Mesendoderm (in vitro differentiated cells): ENCODE measurements at regions not wholly inside any gene's neighbourhood (a gene's known extent, or its start where the extent isn't known, plus 50 kb on each side); places are given as distances from the start of the nearest gene placed in this dataset.

ENCODE experiments used
- DNase-seq: peaks from one replicate; pipeline ENCODE4 v3.0.0; 2013
- H2AK5ac ChIP-seq: 2 replicates; pipeline ENCODE4 v1.6.1; 2013; ENCODE audit warnings: low read length, inconsistent platforms
- H2BK120ac ChIP-seq: 2 replicates; pipeline ENCODE4 v1.6.1; 2013; ENCODE audit warnings: low read depth, mild to moderate bottlenecking, low read length, moderate library complexity, mixed read lengths
- H2BK15ac ChIP-seq: replicated peaks from 2 replicates; pipeline ENCODE4 v1.6.1; 2013; ENCODE audit warnings: low read depth, mild to moderate bottlenecking, moderate library complexity
- H2BK5ac ChIP-seq: 2 replicates; pipeline ENCODE4 v1.6.1; 2013; ENCODE audit warnings: low read length, inconsistent platforms
- H3K18ac ChIP-seq: 2 replicates; pipeline ENCODE4 v1.6.1; 2013; ENCODE audit warnings: mild to moderate bottlenecking, low read length, mixed read lengths
- H3K23ac ChIP-seq: one replicate; pipeline ENCODE4 v1.6.1; 2013; ENCODE audit warnings: low read length
- H3K27ac ChIP-seq: 2 replicates; pipeline ENCODE4 v1.5.1; 2013; ENCODE audit warnings: low read depth, mild to moderate bottlenecking, inconsistent platforms, low read length, moderate library complexity
- H3K27me3 ChIP-seq: 2 replicates; pipeline ENCODE4 v1.6.1; 2013; ENCODE audit warnings: low read length, control low read depth, mild to moderate bottlenecking, inconsistent platforms; ENCODE audit not compliant: insufficient read depth, poor library complexity
- H3K36me3 ChIP-seq: 2 replicates; pipeline ENCODE4 v1.6.1; 2013; ENCODE audit warnings: low read length, inconsistent platforms; ENCODE audit not compliant: control insufficient read depth, insufficient read depth
- H3K4ac ChIP-seq: one replicate; pipeline ENCODE4 v1.6.1; 2013; ENCODE audit warnings: low read depth, mild to moderate bottlenecking, low read length, moderate library complexity
- H3K4me1 ChIP-seq: 2 replicates; pipeline ENCODE4 v1.6.1; 2013; ENCODE audit warnings: low read depth, low read length, inconsistent platforms; ENCODE audit not compliant: control insufficient read depth
- H3K4me2 ChIP-seq: 2 replicates; pipeline ENCODE4 v1.6.1; 2013; ENCODE audit warnings: low read length
- H3K4me3 ChIP-seq: 2 replicates; pipeline ENCODE4 v1.5.1; 2013; ENCODE audit warnings: mild to moderate bottlenecking, low read length
- H3K56ac ChIP-seq: one replicate; pipeline ENCODE4 v1.6.1; 2013; ENCODE audit warnings: low read length
- H3K79me1 ChIP-seq: 2 replicates; pipeline ENCODE4 v1.6.1; 2013; ENCODE audit warnings: low read length, inconsistent platforms
- H3K79me2 ChIP-seq: 2 replicates; pipeline ENCODE4 v1.6.1; 2013; ENCODE audit warnings: mild to moderate bottlenecking, low read length; ENCODE audit not compliant: control insufficient read depth, insufficient read depth
- H3K9ac ChIP-seq: 2 replicates; pipeline ENCODE4 v1.6.1; 2013; ENCODE audit warnings: low read length, inconsistent platforms
- H4K5ac ChIP-seq: one replicate; pipeline ENCODE4 v1.6.1; 2013; ENCODE audit warnings: low read length
- H4K8ac ChIP-seq: one replicate; pipeline ENCODE4 v1.6.1; 2013; ENCODE audit warnings: low read depth, mild to moderate bottlenecking, control low read depth, low read length, moderate library complexity
- WGBS: extraction: QIAGEN DNeasy Blood & Tissue Kit; methylation state at CpG from one replicate; pipeline ENCODE4 v1.1.7; 2013; ENCODE audit warnings: low lambda C conversion rate, missing lambda C conversion rate; ENCODE audit not compliant: insufficient coverage; ENCODE audit errors: extremely low coverage; 5-methylcytosine and 5-hydroxymethylcytosine counted together

DNA sequence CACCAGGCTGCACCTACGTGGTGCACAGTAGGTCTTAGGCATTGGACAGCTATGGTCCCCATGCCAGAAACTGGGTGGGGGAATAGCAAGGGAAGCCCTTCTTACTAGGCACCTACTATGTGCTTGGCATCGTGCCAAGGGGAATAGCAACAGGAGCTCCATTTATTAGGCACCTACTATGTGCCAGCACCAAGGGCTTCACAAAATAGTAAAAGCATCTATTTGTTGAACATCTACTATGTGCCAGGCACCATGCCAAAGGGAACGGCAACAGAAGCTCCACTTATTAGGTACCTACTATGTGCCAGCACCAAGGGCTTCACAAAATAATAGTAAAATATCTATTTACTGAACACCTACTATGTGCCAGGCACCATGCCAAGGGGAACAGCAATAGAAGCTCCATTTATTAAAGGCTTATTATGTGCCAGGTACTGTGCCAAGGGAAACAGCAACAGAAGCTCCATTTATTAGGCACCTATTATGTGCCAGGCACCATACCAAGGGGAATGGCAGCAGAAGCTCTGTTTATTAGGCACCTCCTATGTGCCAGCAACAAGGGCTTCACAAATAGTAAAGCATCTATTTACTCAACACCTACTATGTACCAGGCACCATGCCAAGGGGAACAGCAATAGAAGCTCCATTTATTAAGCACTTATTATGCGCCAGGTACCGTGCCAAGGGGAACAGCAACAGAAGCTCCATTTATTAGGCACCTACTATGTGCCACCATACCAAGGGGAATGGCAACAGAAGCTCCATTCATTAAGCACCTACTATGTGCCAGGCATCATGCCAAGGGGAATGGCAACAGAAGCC lies 108.5 kb downstream of the PTPRS start:
- no peak overlapping the region for H2BK5ac ChIP-seq
- H2BK15ac ChIP-seq, result no peak overlapping the region
- H2AK5ac ChIP-seq, result no peak overlapping the region
- no peak overlapping the region for H3K27ac ChIP-seq
- H3K18ac ChIP-seq, result no peak overlapping the region
- H3K4me1 ChIP-seq, result no peaks in the 10 kb centered on the region
- DNase-seq, result no peak
- no peak overlapping the region for H3K4ac ChIP-seq
- WGBS, result no CpG with 5 or more reads among the region's 5 CpGs
- no peak overlapping the region for H3K4me2 ChIP-seq
- no peaks in the 10 kb centered on the region for H3K79me2 ChIP-seq
- no peak overlapping the region for H4K8ac ChIP-seq
- no peaks in the 10 kb centered on the region for H3K36me3 ChIP-seq
- no peak overlapping the region for H3K4me3 ChIP-seq
- no peak overlapping the region for H4K5ac ChIP-seq
- H3K56ac ChIP-seq, result no peak overlapping the region
- H3K9ac ChIP-seq, result no peak overlapping the region
- H3K27me3 ChIP-seq, result no peaks in the 10 kb centered on the region
- H3K79me1 ChIP-seq, result no peaks in the 10 kb centered on the region
- no peak overlapping the region for H3K23ac ChIP-seq
- no peak overlapping the region for H2BK120ac ChIP-seq

DNA sequence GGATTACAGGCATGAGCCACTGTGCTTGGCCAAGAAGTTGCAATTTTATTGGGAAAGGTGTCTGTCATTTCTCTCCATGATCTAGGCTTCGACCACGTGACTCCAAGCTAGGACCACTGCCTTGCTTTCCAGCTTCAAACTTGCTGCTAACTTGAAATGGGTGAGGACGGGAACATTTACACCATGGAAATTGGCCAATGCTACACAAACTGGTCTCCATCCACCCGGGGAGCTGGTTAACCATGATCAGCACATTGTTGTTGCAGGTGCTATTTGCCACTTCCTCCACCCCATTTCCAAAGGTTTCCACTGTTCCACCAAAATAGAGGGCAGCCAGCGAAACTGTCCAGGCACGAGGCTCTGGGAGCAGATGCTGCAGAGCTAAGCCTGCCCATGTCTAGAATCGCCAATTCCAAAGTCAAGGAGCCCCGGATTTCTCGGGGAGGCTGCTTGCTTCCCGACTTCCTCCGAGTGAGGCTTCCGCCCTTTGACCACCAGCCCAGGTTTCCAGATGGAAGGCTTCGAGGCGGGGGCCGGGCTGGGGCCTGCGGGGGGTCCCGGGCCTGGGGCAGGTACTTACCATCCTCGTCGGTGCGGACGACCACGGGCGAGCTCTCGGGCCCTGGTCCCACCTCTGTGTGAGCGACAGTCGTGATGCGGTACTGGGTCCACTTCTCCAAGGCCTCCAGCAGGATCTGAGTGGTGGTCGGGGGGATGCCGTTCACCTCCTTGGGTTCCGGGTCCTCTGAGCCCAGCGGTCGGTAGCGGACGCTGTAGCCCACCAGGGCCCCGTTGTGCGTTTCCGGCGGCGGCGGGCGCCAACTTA lies 109.7 kb downstream of the PTPRS start:
- no peaks in the 10 kb centered on the region for H3K79me1 ChIP-seq
- no peaks in the 10 kb centered on the region for H3K27me3 ChIP-seq
- no peak overlapping the region for H4K8ac ChIP-seq
- no peak overlapping the region for H3K4me2 ChIP-seq
- DNase-seq, result no peak
- H3K18ac ChIP-seq, result no peak overlapping the region
- H3K27ac ChIP-seq, result no peak overlapping the region
- WGBS, result no CpG with 5 or more reads among the region's 41 CpGs
- H2AK5ac ChIP-seq, result no peak overlapping the region
- H3K4me1 ChIP-seq, result no peaks in the 10 kb centered on the region
- H3K79me2 ChIP-seq, result no peaks in the 10 kb centered on the region
- no peak overlapping the region for H4K5ac ChIP-seq
- no peak overlapping the region for H3K4me3 ChIP-seq
- H3K9ac ChIP-seq, result no peak overlapping the region
- no peak overlapping the region for H2BK15ac ChIP-seq
- H2BK5ac ChIP-seq, result no peak overlapping the region
- H3K36me3 ChIP-seq, result no peaks in the 10 kb centered on the region
- no peak overlapping the region for H3K4ac ChIP-seq
- H3K56ac ChIP-seq, result no peak overlapping the region
- no peak overlapping the region for H2BK120ac ChIP-seq
- H3K23ac ChIP-seq, result no peak overlapping the region

DNA sequence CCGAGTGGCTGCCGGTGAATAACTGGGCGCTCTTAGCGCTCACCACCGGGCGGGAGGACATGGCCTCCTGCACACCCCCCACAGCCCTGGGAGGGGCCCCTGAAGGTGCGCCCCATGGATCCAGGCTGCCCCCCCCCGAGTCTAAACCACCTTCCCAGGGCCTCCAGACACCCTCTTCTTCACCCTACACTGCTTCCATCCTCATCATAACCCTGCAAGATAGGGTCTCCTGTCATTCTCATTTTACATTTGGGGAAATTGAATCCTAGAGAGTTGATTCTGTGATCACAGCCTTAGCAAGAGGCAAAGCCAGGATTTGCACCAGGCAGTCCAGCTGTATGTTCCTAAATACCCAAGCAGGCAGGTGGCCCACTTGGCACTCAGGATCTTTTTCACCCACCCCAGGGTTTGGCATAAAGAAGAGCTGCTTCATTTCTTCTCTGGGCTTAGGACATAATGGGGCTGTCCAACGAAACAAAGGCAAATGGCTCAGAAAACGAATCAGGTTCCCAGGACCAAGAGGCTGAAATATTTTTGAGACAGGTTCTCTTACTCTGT lies 110.8 kb downstream of the PTPRS start:
- Histone ChIP-seq H3K18ac (no peak overlapping the region), H3K9ac (no peak overlapping the region), H3K4me2 (no peak overlapping the region), H3K27me3 (no peaks in the 10 kb centered on the region), H2BK120ac (no peak overlapping the region), H3K4ac (no peak overlapping the region), H4K5ac (no peak overlapping the region), H3K27ac (no peak overlapping the region), H2BK5ac (no peak overlapping the region), H2BK15ac (no peak overlapping the region), H3K4me3 (no peak overlapping the region), H4K8ac (no peak overlapping the region), H3K56ac (no peak overlapping the region), H3K79me1 (no peaks in the 10 kb centered on the region), H3K36me3 (no peaks in the 10 kb centered on the region), H3K79me2 (no peaks in the 10 kb centered on the region), H3K4me1 (no peaks in the 10 kb centered on the region), H3K23ac (no peak overlapping the region), H2AK5ac (no peak overlapping the region)
- no CpG with 5 or more reads among the region's 10 CpGs for WGBS
- no peak for DNase-seq

DNA sequence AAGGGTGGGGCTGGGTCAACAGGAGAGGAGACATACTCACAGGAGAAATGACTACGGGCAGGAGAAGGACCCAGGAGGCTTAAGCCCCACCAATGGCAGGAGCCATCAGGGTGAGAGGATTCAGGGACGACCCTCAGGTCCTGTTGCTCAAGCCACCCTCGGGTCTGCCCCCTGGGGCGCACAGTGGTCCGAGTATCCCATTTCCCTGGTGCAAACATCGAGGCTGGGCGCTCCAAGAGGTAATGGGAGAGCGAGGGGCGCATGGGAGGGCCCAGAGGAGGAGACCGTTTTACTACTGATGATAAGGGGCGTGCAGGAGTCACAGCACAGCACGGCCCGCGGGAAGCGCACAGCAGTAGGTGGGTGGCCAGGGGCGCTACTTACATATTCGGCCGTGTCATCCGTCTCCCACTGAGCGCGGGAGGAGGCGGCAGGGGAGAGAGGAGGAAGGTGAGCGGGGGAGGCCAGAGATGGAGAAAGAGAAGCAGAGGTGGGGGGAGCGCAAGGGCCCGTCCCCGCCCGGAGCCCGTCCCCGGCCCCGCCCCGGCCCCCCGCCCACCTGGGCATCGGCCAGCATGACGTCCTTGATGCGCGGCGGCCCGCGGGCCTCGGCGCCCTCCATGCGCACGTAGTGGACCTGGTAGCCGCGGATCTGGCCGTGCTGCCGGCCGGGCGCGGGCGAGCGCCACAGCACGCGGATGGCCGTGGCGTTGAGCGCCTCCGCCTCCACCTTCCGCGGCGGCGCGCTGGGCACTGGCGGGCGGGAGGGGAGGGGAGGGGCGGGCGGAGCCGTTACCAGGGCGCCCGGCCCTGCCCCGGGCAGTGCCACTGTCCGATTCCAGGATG lies 111.5 kb downstream of the PTPRS start:
- no peaks in the 10 kb centered on the region for H3K36me3 ChIP-seq
- H3K56ac ChIP-seq, result no peak overlapping the region
- H3K23ac ChIP-seq, result no peak overlapping the region
- no peak overlapping the region for H2BK5ac ChIP-seq
- no peak overlapping the region for H3K27ac ChIP-seq
- H3K4ac ChIP-seq, result no peak overlapping the region
- H2BK15ac ChIP-seq, result no peak overlapping the region
- no peaks in the 10 kb centered on the region for H3K4me1 ChIP-seq
- H3K79me2 ChIP-seq, result no peaks in the 10 kb centered on the region
- no peaks in the 10 kb centered on the region for H3K79me1 ChIP-seq
- no peaks in the 10 kb centered on the region for H3K27me3 ChIP-seq
- H4K8ac ChIP-seq, result no peak overlapping the region
- H3K4me2 ChIP-seq, result no peak overlapping the region
- H4K5ac ChIP-seq, result no peak overlapping the region
- H3K18ac ChIP-seq, result no peak overlapping the region
- no peak for DNase-seq
- no peak overlapping the region for H3K9ac ChIP-seq
- no peak overlapping the region for H2BK120ac ChIP-seq
- H2AK5ac ChIP-seq, result no peak overlapping the region
- WGBS, result no CpG with 5 or more reads among the region's 72 CpGs
- H3K4me3 ChIP-seq, result no peak overlapping the region

DNA sequence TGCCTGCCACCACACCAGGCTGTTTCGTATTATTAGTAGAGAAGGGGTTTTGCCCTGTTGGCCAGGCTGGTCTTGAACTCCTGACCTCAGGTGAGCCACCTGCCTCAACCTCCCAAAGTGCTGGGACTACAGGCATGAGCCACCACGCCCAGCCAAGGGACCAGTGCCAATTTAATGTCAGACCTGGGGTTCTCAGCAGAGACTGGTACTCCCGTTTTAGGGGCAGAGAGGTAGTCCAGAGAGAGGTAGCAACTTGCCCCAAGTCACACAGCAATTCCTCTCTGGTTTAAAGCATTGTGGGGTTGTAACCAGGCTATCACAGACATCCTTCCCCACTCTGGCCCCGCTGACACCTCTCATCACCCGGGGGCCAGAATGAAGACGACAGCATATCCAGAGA lies 112.1 kb downstream of the PTPRS start:
- Histone ChIP-seq H2BK15ac (no peak overlapping the region), H3K56ac (no peak overlapping the region), H2BK120ac (no peak overlapping the region), H3K79me2 (no peaks in the 10 kb centered on the region), H3K23ac (no peak overlapping the region), H3K27me3 (no peaks in the 10 kb centered on the region), H3K79me1 (no peaks in the 10 kb centered on the region), H3K36me3 (no peaks in the 10 kb centered on the region), H4K5ac (no peak overlapping the region), H3K9ac (no peak overlapping the region), H3K4me2 (no peak overlapping the region), H3K27ac (no peak overlapping the region), H2BK5ac (no peak overlapping the region), H2AK5ac (no peak overlapping the region), H4K8ac (no peak overlapping the region), H3K4me1 (no peaks in the 10 kb centered on the region), H3K4ac (no peak overlapping the region), H3K4me3 (no peak overlapping the region), H3K18ac (no peak overlapping the region)
- DNase-seq, result no peak
- WGBS, result no CpG with 5 or more reads among the region's 6 CpGs
